H1 (cell line): ENCODE measurements at regions not wholly inside any gene's neighbourhood (a gene's known extent, or its start where the extent isn't known, plus 50 kb on each side); places are given as distances from the start of the nearest gene placed in this dataset.

Experiments used
- CHD7 ChIP-seq: fragments of 300-600 bp; sonication (generic); IDR thresholded peaks from 2 replicates; pipeline ENCODE4 v1.7.1; 2012; ENCODE audit warnings: low read length, moderate library complexity, mild to moderate bottlenecking, inconsistent platforms; ENCODE audit not compliant: insufficient replicate concordance
- POU5F1 ChIP-seq: IDR thresholded peaks from 2 replicates; pipeline ENCODE4 v1.6.1; 2011; ENCODE audit warnings: low read depth, mild to moderate bottlenecking, low read length, moderate library complexity
- RNF2 ChIP-seq: fragments of 200-900, 300-1000 bp; sonication (generic); IDR thresholded peaks from 2 replicates; pipeline ENCODE4 v1.7.1; 2016; ENCODE audit warnings: borderline replicate concordance, low read depth, mild to moderate bottlenecking, antibody characterized with exemption, low read length; ENCODE audit not compliant: poor library complexity, severe bottlenecking; ENCODE audit errors: missing control alignments
- TEAD4 ChIP-seq: IDR thresholded peaks from 2 replicates; pipeline ENCODE4 v1.6.1; 2012; ENCODE audit warnings: low read depth, low read length, inconsistent platforms, mixed read lengths

GRCh38 chr16:6229186-6229585 lies 1103.5 kb upstream of the RBFOX1 start (continued):
- no peak for TF ChIP-seq CHD7
- TF ChIP-seq RNF2: no peak
- no peak for TF ChIP-seq TEAD4
- no peak for TF ChIP-seq POU5F1
